ENCODE measurements at regions not wholly inside any gene's neighbourhood (a gene's known extent, or its start where the extent isn't known, plus 50 kb on each side); places are given as distances from the start of the nearest gene placed in this dataset.
A peak's percentile ranks its signal among the peaks of the same experiment; 100 is the strongest.

GRCh38 chr12:75872762-75873161, 158.8 kb downstream of the PHLDA1 start (continued):
- TF ChIP-seq, protein P1, sequence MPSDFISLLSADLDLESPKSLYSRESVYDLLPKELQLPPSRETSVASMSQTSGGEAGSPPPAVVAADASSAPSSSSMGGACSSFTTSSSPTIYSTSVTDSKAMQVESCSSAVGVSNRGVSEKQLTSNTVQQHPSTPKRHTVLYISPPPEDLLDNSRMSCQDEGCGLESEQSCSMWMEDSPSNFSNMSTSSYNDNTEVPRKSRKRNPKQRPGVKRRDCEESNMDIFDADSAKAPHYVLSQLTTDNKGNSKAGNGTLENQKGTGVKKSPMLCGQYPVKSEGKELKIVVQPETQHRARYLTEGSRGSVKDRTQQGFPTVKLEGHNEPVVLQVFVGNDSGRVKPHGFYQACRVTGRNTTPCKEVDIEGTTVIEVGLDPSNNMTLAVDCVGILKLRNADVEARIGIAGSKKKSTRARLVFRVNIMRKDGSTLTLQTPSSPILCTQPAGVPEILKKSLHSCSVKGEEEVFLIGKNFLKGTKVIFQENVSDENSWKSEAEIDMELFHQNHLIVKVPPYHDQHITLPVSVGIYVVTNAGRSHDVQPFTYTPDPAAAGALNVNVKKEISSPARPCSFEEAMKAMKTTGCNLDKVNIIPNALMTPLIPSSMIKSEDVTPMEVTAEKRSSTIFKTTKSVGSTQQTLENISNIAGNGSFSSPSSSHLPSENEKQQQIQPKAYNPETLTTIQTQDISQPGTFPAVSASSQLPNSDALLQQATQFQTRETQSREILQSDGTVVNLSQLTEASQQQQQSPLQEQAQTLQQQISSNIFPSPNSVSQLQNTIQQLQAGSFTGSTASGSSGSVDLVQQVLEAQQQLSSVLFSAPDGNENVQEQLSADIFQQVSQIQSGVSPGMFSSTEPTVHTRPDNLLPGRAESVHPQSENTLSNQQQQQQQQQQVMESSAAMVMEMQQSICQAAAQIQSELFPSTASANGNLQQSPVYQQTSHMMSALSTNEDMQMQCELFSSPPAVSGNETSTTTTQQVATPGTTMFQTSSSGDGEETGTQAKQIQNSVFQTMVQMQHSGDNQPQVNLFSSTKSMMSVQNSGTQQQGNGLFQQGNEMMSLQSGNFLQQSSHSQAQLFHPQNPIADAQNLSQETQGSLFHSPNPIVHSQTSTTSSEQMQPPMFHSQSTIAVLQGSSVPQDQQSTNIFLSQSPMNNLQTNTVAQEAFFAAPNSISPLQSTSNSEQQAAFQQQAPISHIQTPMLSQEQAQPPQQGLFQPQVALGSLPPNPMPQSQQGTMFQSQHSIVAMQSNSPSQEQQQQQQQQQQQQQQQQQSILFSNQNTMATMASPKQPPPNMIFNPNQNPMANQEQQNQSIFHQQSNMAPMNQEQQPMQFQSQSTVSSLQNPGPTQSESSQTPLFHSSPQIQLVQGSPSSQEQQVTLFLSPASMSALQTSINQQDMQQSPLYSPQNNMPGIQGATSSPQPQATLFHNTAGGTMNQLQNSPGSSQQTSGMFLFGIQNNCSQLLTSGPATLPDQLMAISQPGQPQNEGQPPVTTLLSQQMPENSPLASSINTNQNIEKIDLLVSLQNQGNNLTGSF (CRISPR knock-in tag; IDR thresholded peaks at IDR 0.05): no peak
- TF ChIP-seq NFATC3 (CRISPR knock-in tag; IDR thresholded peaks at IDR 0.05) (no peak), KDM5B (CRISPR knock-in tag; IDR thresholded peaks at IDR 0.05; ENCODE audit: borderline replicate concordance) (no peak), ZNF83 (CRISPR knock-in tag; IDR thresholded peaks at IDR 0.05; ENCODE audit: borderline replicate concordance) (no peak), ZNF660 (CRISPR knock-in tag; IDR thresholded peaks at IDR 0.05; ENCODE audit: borderline replicate concordance, low read depth) (no peak), HIVEP1 (CRISPR knock-in tag; IDR thresholded peaks at IDR 0.05) (no peak), AFF4 (CRISPR knock-in tag; IDR thresholded peaks at IDR 0.05) (no peak), ZNF12 (CRISPR knock-in tag; IDR thresholded peaks at IDR 0.05) (no peak), KDM6A (CRISPR knock-in tag; IDR thresholded peaks at IDR 0.05; ENCODE audit: low read depth) (peak; percentile 58; the same call in 1 of the 2 replicates), MIER2 (CRISPR knock-in tag; IDR thresholded peaks at IDR 0.05) (0 out of 2 replicates have a peak, but pooled peaks have one; percentile 42), PAWR (CRISPR knock-in tag; IDR thresholded peaks at IDR 0.05; ENCODE audit: borderline replicate concordance) (no peak), ZNF441 (CRISPR knock-in tag; IDR thresholded peaks at IDR 0.05; ENCODE audit: borderline replicate concordance) (no peak), NR2F1 (CRISPR knock-in tag; IDR thresholded peaks at IDR 0.05) (no peak), KDM1A (CRISPR knock-in tag; IDR thresholded peaks at IDR 0.05) (no peak)
- TF ChIP-seq, protein P2, sequence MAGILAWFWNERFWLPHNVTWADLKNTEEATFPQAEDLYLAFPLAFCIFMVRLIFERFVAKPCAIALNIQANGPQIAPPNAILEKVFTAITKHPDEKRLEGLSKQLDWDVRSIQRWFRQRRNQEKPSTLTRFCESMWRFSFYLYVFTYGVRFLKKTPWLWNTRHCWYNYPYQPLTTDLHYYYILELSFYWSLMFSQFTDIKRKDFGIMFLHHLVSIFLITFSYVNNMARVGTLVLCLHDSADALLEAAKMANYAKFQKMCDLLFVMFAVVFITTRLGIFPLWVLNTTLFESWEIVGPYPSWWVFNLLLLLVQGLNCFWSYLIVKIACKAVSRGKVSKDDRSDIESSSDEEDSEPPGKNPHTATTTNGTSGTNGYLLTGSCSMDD (CRISPR knock-in tag; IDR thresholded peaks at IDR 0.05): no peak
- TF ChIP-seq, protein P3, sequence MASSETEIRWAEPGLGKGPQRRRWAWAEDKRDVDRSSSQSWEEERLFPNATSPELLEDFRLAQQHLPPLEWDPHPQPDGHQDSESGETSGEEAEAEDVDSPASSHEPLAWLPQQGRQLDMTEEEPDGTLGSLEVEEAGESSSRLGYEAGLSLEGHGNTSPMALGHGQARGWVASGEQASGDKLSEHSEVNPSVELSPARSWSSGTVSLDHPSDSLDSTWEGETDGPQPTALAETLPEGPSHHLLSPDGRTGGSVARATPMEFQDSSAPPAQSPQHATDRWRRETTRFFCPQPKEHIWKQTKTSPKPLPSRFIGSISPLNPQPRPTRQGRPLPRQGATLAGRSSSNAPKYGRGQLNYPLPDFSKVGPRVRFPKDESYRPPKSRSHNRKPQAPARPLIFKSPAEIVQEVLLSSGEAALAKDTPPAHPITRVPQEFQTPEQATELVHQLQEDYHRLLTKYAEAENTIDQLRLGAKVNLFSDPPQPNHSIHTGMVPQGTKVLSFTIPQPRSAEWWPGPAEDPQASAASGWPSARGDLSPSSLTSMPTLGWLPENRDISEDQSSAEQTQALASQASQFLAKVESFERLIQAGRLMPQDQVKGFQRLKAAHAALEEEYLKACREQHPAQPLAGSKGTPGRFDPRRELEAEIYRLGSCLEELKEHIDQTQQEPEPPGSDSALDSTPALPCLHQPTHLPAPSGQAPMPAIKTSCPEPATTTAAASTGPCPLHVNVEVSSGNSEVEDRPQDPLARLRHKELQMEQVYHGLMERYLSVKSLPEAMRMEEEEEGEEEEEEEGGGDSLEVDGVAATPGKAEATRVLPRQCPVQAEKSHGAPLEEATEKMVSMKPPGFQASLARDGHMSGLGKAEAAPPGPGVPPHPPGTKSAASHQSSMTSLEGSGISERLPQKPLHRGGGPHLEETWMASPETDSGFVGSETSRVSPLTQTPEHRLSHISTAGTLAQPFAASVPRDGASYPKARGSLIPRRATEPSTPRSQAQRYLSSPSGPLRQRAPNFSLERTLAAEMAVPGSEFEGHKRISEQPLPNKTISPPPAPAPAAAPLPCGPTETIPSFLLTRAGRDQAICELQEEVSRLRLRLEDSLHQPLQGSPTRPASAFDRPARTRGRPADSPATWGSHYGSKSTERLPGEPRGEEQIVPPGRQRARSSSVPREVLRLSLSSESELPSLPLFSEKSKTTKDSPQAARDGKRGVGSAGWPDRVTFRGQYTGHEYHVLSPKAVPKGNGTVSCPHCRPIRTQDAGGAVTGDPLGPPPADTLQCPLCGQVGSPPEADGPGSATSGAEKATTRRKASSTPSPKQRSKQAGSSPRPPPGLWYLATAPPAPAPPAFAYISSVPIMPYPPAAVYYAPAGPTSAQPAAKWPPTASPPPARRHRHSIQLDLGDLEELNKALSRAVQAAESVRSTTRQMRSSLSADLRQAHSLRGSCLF (CRISPR knock-in tag; IDR thresholded peaks at IDR 0.05; ENCODE audit: borderline replicate concordance): no peak
